Gastrocnemius medialis (tissue), 4 donors: ENCODE measurements at regions not wholly inside any gene's neighbourhood (a gene's known extent, or its start where the extent isn't known, plus 50 kb on each side); places are given as distances from the start of the nearest gene placed in this dataset.

Experiments
- CTCF ChIP-seq, 5 experiments: fragments of 450-650 bp in 3 of 5; fragments of 200-600 bp in 2 of 5; sonication (generic) in 2 of 5; IDR thresholded peaks in 4 of 5; conservative IDR thresholded peaks in 1 of 5; 1 replicate in 4 of 5; 2 replicates in 1 of 5; pipeline ENCODE4 v1.5.1; 2016 to 2019; ENCODE audit warnings: antibody characterized with exemption in 5 of 5, mild to moderate bottlenecking in 3 of 5, moderate library complexity in 3 of 5
- POLR2A ChIP-seq, 2 donors: fragments of 450-650 bp; IDR thresholded peaks; one replicate each; pipeline ENCODE4 v1.6.1; 2017; ENCODE audit warnings: antibody characterized with exemption in 2 of 2, mild to moderate bottlenecking in 2 of 2, moderate library complexity in 2 of 2

- TF ChIP-seq POLR2A (IDR thresholded peaks at IDR 0.05) = no peak
- TF ChIP-seq CTCF (IDR thresholded peaks at IDR 0.05 in 4 of 5, conservative IDR thresholded peaks at IDR 0.05 in 1 of 5) = no peak
Measured at GRCh38 chr3:103453152-103453551, 1018.3 kb downstream of the ZPLD1 start.
